HUES48 (cell line): ENCODE measurements at regions not wholly inside any gene's neighbourhood (a gene's known extent, or its start where the extent isn't known, plus 50 kb on each side); places are given as distances from the start of the nearest gene placed in this dataset.

Experiments
- H3K27ac ChIP-seq: one replicate; pipeline ENCODE4 v1.7.0; 2013; ENCODE audit warnings: low read depth, low read length, inconsistent platforms
- H3K27me3 ChIP-seq: 2 replicates; pipeline ENCODE4 v1.6.1; 2013; ENCODE audit warnings: mild to moderate bottlenecking, low read length; ENCODE audit not compliant: control insufficient read depth, insufficient read depth
- H3K36me3 ChIP-seq: 2 replicates; pipeline ENCODE4 v1.6.1; 2013; ENCODE audit warnings: low read length; ENCODE audit not compliant: control insufficient read depth, insufficient read depth
- H3K4me1 ChIP-seq: 2 replicates; pipeline ENCODE4 v1.6.1; 2013; ENCODE audit warnings: mild to moderate bottlenecking, low read length; ENCODE audit not compliant: control insufficient read depth, insufficient read depth
- H3K4me3 ChIP-seq: 2 replicates; pipeline ENCODE4 v1.5.1; 2013; ENCODE audit warnings: mild to moderate bottlenecking, low read depth, low read length
- H3K9ac ChIP-seq: 2 replicates; pipeline ENCODE4 v1.6.1; 2013; ENCODE audit warnings: mild to moderate bottlenecking, low read depth, low read length, moderate library complexity
- H3K9me3 ChIP-seq: 2 replicates; pipeline ENCODE4 v1.6.1; 2013; ENCODE audit warnings: low read length; ENCODE audit not compliant: control insufficient read depth, insufficient read depth

DNA sequence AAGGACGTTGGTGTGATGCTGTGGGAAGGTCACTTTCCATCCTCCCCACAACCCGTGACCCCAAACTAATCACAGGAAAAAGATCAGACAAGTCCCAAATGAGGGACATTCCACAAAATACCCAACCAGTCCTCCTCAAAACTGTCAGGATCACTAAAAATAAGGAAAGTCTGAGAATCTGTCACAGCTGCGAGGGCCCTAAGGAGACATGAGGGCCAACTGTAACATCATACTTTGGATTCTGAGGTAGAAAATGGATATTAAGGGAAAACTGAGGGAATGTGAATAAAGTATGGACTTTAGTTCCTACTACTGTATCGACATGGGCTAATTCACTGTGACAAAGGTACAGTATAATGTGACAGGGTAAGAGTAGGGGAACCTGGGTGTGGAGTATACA lies 85.1 kb upstream of the FAM20C start:
- Histone ChIP-seq H3K4me3 (no peak overlapping the region), H3K4me1 (no peaks in the 10 kb centered on the region), H3K9ac (no peak overlapping the region), H3K9me3 (no peaks in the 10 kb centered on the region; the same call in 1 of the 2 replicates), H3K27me3 (no peaks in the 10 kb centered on the region), H3K36me3 (no peaks in the 10 kb centered on the region), H3K27ac (no peak overlapping the region)

DNA sequence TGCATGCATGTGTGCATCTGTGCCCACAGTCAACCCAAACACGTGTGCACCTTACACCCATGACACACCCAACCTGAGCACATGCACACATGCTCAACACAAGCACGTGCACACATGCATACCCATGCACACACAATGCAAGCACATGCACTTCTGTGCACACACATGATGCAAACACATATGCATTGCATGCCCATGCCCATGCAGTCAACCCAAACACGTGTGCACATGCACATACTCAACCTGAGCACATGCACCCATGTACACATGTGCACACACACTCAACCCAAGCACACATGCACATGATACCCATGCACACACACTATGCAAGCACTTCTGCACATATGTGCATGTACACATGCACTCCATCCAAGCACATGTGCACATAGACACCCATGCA lies 84.5 kb upstream of the FAM20C start:
- Histone ChIP-seq H3K4me1 (no peaks in the 10 kb centered on the region), H3K36me3 (no peaks in the 10 kb centered on the region), H3K27ac (no peak overlapping the region), H3K9ac (no peak overlapping the region), H3K27me3 (no peaks in the 10 kb centered on the region), H3K9me3 (peaks cover 6% of the 10 kb centered on the region; the same call in 1 of the 2 replicates), H3K4me3 (no peak overlapping the region)

DNA sequence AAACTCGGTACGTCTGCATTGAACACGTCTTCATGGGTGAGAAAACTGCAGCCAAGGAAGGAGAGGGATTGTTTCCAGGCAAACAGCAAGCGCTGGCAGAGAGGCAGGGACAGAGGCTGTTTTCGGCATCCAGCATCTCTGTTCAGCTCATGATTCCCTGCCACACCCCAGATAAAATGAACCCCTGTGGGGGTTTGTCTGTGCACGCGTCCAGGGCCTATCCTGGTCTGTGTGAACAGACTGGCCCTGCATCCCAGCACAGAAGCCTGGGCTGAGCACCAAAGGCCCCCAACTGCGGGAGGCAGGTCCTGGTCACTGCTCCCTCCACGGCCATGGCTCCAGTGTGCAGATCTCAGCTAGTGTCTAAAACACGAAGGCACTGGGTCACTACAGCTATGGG lies 83.3 kb upstream of the FAM20C start:
- Histone ChIP-seq H3K27me3 (no peaks in the 10 kb centered on the region), H3K36me3 (no peaks in the 10 kb centered on the region), H3K9me3 (peaks cover 11% of the 10 kb centered on the region; the same call in 1 of the 2 replicates), H3K4me1 (no peaks in the 10 kb centered on the region), H3K4me3 (no peak overlapping the region), H3K27ac (no peak overlapping the region), H3K9ac (no peak overlapping the region)

DNA sequence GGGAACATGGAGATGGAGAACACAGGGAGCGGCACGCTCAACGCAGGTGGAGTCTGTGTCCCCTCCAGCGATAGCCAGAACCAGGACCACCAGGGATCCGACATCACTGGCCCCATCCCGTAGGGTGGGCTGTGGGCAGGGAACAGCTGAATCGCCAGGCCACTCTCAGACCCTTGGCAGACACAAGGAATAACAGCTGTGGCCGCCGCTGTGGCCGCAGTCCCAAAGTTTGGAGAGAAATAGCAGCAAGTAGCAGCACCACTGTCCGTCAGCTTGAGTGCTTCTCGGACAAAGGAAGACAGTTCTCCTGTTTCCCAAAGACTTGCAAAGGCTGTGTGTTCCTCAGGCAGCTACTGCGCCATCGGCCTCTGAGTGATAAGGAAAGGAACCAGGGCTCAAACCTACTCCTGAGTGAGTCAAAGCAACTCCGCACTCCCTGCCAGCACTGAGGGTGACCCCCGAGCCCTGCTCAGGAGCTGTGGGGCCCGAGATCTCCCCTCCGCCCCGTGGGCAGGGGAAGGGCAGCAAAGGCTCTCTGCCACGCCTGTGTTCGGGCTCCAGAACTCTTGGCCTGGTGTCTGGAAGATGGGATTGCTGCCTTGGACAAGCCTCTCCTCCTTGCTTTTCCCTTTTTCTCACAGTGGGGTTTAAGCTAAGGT lies 82.3 kb upstream of the FAM20C start:
- H3K4me1 ChIP-seq = no peaks in the 10 kb centered on the region
- H3K36me3 ChIP-seq = no peaks in the 10 kb centered on the region
- peaks cover 11% of the 10 kb centered on the region; the same call in 1 of the 2 replicates for H3K9me3 ChIP-seq
- no peak overlapping the region for H3K9ac ChIP-seq
- H3K27ac ChIP-seq = no peak overlapping the region
- H3K4me3 ChIP-seq = no peak overlapping the region
- no peaks in the 10 kb centered on the region for H3K27me3 ChIP-seq

DNA sequence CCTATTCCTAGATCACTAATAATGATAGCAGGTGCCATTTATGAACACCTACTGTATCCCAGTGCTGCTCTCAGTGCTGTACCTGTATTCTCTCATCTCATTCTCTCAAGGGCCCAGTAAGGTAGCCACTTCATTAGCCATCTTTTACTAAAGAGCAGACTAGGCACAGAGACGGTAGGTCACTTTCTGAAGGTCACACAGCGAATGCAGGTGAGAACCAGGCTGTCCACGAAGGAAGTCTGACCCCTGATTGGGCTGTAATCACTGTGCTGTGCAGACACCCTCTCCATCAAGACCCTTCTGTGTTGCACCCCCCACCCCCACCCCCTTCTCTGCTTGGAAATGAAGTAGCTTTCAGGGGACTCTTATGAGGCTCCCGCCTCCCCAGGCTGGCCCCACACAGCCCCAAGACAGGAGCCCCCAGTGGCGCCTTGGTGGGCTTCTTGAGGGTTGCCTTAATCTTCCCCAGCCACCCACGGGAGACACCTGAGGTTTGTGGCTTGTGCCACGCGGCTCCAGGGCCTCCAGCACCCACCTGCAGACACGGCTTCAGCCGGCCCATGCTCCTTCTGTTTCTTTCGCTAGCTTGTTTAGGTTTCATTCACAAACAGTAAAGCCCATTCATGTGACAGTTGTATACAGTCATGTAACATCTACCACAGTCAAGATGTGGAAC lies 81.7 kb upstream of the FAM20C start:
- H3K4me1 ChIP-seq = no peaks in the 10 kb centered on the region
- H3K27ac ChIP-seq = no peak overlapping the region
- H3K36me3 ChIP-seq = no peaks in the 10 kb centered on the region
- no peaks in the 10 kb centered on the region for H3K27me3 ChIP-seq
- H3K9me3 ChIP-seq = peaks cover 11% of the 10 kb centered on the region; the same call in 1 of the 2 replicates
- no peak overlapping the region for H3K4me3 ChIP-seq
- H3K9ac ChIP-seq = no peak overlapping the region

DNA sequence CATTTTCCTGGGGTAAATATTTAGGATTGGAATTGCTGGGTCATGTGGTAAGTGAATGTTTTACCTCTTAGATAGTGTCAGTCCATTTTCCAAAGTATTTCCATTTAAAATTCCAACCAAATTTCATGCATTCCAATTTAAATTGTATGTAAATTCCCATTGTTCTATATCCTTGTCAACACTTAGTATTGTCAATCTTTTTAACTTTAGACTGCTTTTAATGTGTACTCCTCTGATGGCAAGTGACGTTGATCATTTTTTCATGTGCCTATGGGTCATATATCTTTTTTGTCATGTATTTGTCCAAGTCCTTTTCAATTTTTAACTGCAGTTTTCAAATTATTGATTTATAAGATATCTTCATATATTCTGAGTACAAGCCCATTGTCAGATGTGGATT lies 80.8 kb upstream of the FAM20C start:
- Histone ChIP-seq H3K9ac (no peak overlapping the region), H3K27ac (no peak overlapping the region), H3K27me3 (no peaks in the 10 kb centered on the region), H3K36me3 (no peaks in the 10 kb centered on the region), H3K9me3 (peaks cover 11% of the 10 kb centered on the region; the same call in 1 of the 2 replicates), H3K4me3 (no peak overlapping the region), H3K4me1 (no peaks in the 10 kb centered on the region)

DNA sequence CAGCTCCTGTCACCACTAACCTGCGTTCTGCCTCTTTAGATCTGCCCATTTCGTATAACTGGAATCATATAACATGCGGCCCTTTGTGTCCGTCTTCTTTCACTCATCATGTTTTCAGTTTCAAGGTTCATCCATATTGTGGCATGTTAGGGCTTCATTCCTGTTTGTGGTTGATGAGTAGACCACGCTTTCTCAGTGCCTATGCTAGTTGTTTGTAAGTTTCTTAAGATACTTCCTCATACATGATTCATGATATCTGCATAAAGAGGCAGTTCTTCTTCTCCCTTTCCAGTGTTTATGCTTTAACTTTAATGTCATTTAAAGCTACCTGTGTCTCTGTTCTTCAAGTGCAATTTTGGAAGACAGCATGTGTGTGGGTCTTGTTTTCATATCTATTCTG lies 79.5 kb upstream of the FAM20C start:
- Histone ChIP-seq H3K4me1 (no peaks in the 10 kb centered on the region), H3K36me3 (no peaks in the 10 kb centered on the region), H3K9me3 (peaks cover 11% of the 10 kb centered on the region; the same call in 1 of the 2 replicates), H3K9ac (no peak overlapping the region), H3K4me3 (no peak overlapping the region), H3K27ac (no peak overlapping the region), H3K27me3 (no peaks in the 10 kb centered on the region)

DNA sequence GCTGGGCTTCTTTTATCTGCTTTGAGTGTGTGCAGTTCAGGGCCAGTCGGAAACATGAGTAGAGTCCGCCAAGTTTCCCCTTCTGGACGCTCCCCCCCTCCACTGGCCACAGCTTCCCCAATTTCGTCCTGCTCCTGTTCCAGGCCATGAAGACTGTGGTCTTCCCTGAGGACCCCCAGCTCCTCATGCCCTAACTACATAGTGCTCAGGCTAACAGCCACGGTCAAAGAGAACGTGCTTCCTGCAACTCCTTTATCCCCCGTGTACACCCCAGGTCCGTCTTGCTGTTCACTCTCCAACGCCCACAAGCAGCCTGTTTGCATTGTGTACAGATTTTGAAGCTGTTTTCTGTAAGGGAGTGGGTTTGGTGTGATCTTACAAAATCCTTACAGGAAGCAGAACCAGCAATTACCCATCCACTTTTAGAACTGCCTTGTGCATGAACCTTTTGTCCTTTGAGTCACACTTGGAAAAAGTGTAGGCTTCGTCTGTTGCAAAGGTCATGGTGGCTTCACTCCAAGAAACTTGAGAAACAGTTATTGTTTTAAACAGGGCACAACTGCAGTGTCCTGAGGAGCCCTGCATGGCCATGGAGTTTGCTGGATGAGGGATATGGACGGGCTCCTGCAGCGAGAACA lies 77.0 kb upstream of the FAM20C start:
- peaks cover 11% of the 10 kb centered on the region; the same call in 1 of the 2 replicates for H3K9me3 ChIP-seq
- no peak overlapping the region for H3K27ac ChIP-seq
- H3K4me1 ChIP-seq = peaks cover 11% of the 10 kb centered on the region
- no peak overlapping the region for H3K4me3 ChIP-seq
- H3K27me3 ChIP-seq = peaks cover 7% of the 10 kb centered on the region
- H3K9ac ChIP-seq = no peak overlapping the region
- no peaks in the 10 kb centered on the region for H3K36me3 ChIP-seq

DNA sequence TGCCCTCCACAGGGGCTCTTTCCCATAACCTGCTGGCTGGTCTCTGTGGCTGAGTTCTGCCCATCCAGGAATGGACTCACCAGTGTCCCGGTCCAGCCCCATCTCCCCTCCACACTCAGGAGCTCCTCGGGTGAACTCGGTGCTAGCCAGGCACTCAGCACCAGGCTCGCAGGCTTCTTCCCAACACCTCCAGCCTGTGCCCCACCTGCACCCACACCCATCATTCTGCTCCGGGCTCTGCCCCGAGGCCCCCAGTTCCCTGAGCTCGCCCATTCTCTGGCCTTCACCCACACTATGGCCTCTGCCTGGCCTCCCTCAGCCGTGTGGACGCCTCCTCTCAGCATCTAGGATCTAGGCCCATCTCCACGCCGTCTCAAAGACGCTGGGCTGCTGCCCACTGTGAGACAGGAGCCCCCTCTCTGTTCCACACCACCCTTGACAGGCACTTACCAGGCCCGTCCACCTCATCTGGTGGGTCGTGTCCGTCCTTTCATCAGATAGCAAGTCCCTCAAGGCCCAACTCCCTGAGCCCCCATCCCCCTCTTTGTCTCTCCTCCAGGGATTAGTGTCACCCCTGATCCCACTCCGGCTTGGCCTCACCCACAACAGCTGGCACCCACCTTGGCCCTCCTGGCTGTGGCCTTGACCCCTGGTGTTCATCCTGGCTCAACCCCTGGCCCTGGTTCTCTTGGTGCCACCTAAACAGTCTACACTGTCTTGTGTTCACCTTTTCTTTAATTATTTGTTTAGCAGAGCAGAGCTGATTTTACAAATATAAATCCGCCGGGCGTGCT lies 76.0 kb upstream of the FAM20C start:
- Histone ChIP-seq H3K9me3 (peaks cover 11% of the 10 kb centered on the region; the same call in 1 of the 2 replicates), H3K9ac (no peak overlapping the region), H3K4me1 (peaks cover 19% of the 10 kb centered on the region), H3K27me3 (peaks cover 8% of the 10 kb centered on the region), H3K27ac (no peak overlapping the region), H3K36me3 (no peaks in the 10 kb centered on the region), H3K4me3 (no peak overlapping the region)

DNA sequence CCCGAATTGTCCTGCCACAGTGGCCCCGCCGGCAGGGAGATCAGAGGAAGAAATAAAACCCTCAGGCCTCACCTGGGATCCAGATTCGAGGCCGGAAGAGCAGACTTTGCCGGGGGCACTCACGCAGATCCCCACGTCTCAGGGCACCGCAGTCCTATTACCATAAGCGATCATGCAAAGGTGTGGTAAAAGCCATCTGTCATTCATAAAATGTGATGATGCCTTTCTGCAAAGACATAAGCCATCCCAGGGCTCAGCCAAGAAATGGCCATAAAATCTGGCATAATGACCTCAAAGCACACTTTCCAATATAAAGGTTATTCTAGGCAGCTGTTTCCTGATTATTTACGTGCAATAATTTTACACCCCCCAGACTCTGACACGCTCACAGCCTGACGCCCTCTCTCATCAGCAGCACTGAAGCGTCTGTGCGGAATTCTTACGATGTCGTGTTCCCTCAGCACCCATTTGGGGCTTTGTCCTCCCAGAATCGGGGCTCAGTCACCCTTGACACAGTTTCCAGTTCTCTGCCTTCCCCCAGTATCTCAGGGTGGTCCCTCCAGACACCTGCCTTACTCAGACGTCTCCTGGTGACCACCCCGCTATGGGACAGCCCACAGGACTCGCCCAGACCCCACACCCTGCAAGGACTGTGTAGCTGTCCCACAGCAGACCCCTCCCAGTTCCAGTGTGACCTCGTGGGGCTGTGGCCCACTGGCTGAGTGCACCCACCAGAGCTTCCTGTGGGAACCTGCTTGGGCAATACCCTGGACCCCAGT lies 74.3 kb upstream of the FAM20C start:
- H3K27me3 ChIP-seq = peaks cover 8% of the 10 kb centered on the region
- no peaks in the 10 kb centered on the region for H3K36me3 ChIP-seq
- H3K9me3 ChIP-seq = 0 out of 2 replicates have a peak, but pooled peaks cover 6% of the 10 kb centered on the region
- no peak overlapping the region for H3K4me3 ChIP-seq
- H3K4me1 ChIP-seq = peaks cover 23% of the 10 kb centered on the region
- H3K27ac ChIP-seq = no peak overlapping the region
- H3K9ac ChIP-seq = no peak overlapping the region
